ENCODE measurements at regions not wholly inside any gene's neighbourhood (a gene's known extent, or its start where the extent isn't known, plus 50 kb on each side); places are given as distances from the start of the nearest gene placed in this dataset.
A peak's percentile ranks its signal among the peaks of the same experiment; 100 is the strongest.
"Not testable (repeated sequence)": the region's sequence is repeated elsewhere in the genome, so short reads cannot be mapped to it uniquely, and the experiment has no call there.

GRCh38 chr4:127015667-127016117 lies 617.1 kb upstream of the INTU start:
- Histone ChIP-seq H3K9ac (ENCODE audit: insufficient read depth in 1 of 2, low read length in 2 of 2) (no peak overlapping the region), H3K4me3 (no peak overlapping the region), H3K4me1 (ENCODE audit: control insufficient read depth in 5 of 5, insufficient read depth in 5 of 5, low read length in 5 of 5) (peaks cover 0 to 7% (median 0%) of the 10 kb centered on the region in 5 donors), H3K9me3 (ENCODE audit: control insufficient read depth in 4 of 4, insufficient read depth in 3 of 4, low read length in 3 of 4) (no peaks in the 10 kb centered on the region), H3K36me3 (ENCODE audit: control insufficient read depth in 4 of 4, insufficient read depth in 4 of 4, low read length in 4 of 4) (no peaks in the 10 kb centered on the region), H3K27ac (ENCODE audit: low read depth in 1 of 2, low read length in 1 of 2) (no peak overlapping the region), H3K27me3 (ENCODE audit: control insufficient read depth in 3 of 3, insufficient read depth in 3 of 3, low read length in 2 of 3) (no peaks in the 10 kb centered on the region)
- DNase-seq (peak in 2 of 3 donors; percentile 13 to 20), ATAC-seq (ENCODE audit: insufficient read depth, low FRiP score) (no peak)
- no peak for TF ChIP-seq CTCF (IDR thresholded peaks at IDR 0.05; ENCODE audit: control extremely low read depth, extremely low read depth)
- 44 to 58% methylated on average over 5 of the region's 5 CpGs for WGBS, 2 donors

- Histone ChIP-seq H3K27ac (ENCODE audit: low read depth in 1 of 2, low read length in 1 of 2) (no peak overlapping the region), H3K27me3 (ENCODE audit: control insufficient read depth in 3 of 3, insufficient read depth in 3 of 3, low read length in 2 of 3) (no peaks in the 10 kb centered on the region), H3K4me1 (ENCODE audit: control insufficient read depth in 5 of 5, insufficient read depth in 5 of 5, low read length in 5 of 5) (peaks cover 0 to 7% (median 0%) of the 10 kb centered on the region in 5 donors), H3K9ac (ENCODE audit: insufficient read depth in 1 of 2, low read length in 2 of 2) (no peak overlapping the region), H3K36me3 (ENCODE audit: control insufficient read depth in 4 of 4, insufficient read depth in 4 of 4, low read length in 4 of 4) (no peaks in the 10 kb centered on the region), H3K9me3 (ENCODE audit: control insufficient read depth in 4 of 4, insufficient read depth in 3 of 4, low read length in 3 of 4) (no peaks in the 10 kb centered on the region), H3K4me3 (no peak overlapping the region)
- DNase-seq: no peak
- ATAC-seq (ENCODE audit: insufficient read depth, low FRiP score): no peak
- 75 to 80% methylated on average over 2 of the region's 2 CpGs for WGBS, 2 donors
- no peak for TF ChIP-seq CTCF (IDR thresholded peaks at IDR 0.05; ENCODE audit: control extremely low read depth, extremely low read depth)
Observed at GRCh38 chr4:127018381-127018780, 614.4 kb upstream of the INTU start.

GRCh38 chr4:127020831-127021230 lies 611.9 kb upstream of the INTU start:
- WGBS, 2 donors: 78 to 83% methylated on average over 7 to 12 of the region's 15 CpGs
- H3K9me3 ChIP-seq (ENCODE audit: control insufficient read depth in 4 of 4, insufficient read depth in 3 of 4, low read length in 3 of 4); DNase-seq; H3K36me3 ChIP-seq (ENCODE audit: control insufficient read depth in 4 of 4, insufficient read depth in 4 of 4, low read length in 4 of 4); ATAC-seq (ENCODE audit: insufficient read depth, low FRiP score); H3K27ac ChIP-seq (ENCODE audit: low read depth in 1 of 2, low read length in 1 of 2); H3K27me3 ChIP-seq (ENCODE audit: control insufficient read depth in 3 of 3, insufficient read depth in 3 of 3, low read length in 2 of 3); H3K9ac ChIP-seq (ENCODE audit: insufficient read depth in 1 of 2, low read length in 2 of 2); H3K4me1 ChIP-seq (ENCODE audit: control insufficient read depth in 5 of 5, insufficient read depth in 5 of 5, low read length in 5 of 5); H3K4me3 ChIP-seq: not testable (repeated sequence)

- no peaks in the 10 kb centered on the region for H3K36me3 ChIP-seq (ENCODE audit: control insufficient read depth in 4 of 4, insufficient read depth in 4 of 4, low read length in 4 of 4)
- no peak for TF ChIP-seq CTCF (IDR thresholded peaks at IDR 0.05; ENCODE audit: control extremely low read depth, extremely low read depth)
- DNase-seq (no peak), ATAC-seq (ENCODE audit: insufficient read depth, low FRiP score) (no peak)
- H3K4me1 ChIP-seq (ENCODE audit: control insufficient read depth in 5 of 5, insufficient read depth in 5 of 5, low read length in 5 of 5): no peaks in the 10 kb centered on the region
- H3K27me3 ChIP-seq (ENCODE audit: control insufficient read depth in 3 of 3, insufficient read depth in 3 of 3, low read length in 2 of 3): no peaks in the 10 kb centered on the region
- 66 to 76% methylated on average over 3 of the region's 3 CpGs for WGBS, 2 donors
- H3K9me3 ChIP-seq (ENCODE audit: control insufficient read depth in 4 of 4, insufficient read depth in 3 of 4, low read length in 3 of 4): peaks cover 0 to 3% (median 0%) of the 10 kb centered on the region in 4 donors
- H3K4me3 ChIP-seq: no peak overlapping the region
- H3K27ac ChIP-seq (ENCODE audit: low read depth in 1 of 2, low read length in 1 of 2): no peak overlapping the region
- no peak overlapping the region for H3K9ac ChIP-seq (ENCODE audit: insufficient read depth in 1 of 2, low read length in 2 of 2)
Observed at GRCh38 chr4:127036296-127036695, 596.5 kb upstream of the INTU start.

All from lung (tissue), 11 donors.